HG02610 (cell line): ENCODE measurements at regions not wholly inside any gene's neighbourhood (a gene's known extent, or its start where the extent isn't known, plus 50 kb on each side); places are given as distances from the start of the nearest gene placed in this dataset.

ENCODE experiments used
- ATAC-seq: cut with Tn5 transposase; IDR thresholded peaks from one replicate; pipeline ENCODE4 v1.9.1; 2021; ENCODE audit warnings: mild to moderate bottlenecking, moderate library complexity; ENCODE audit not compliant: unreplicated experiment

DNA sequence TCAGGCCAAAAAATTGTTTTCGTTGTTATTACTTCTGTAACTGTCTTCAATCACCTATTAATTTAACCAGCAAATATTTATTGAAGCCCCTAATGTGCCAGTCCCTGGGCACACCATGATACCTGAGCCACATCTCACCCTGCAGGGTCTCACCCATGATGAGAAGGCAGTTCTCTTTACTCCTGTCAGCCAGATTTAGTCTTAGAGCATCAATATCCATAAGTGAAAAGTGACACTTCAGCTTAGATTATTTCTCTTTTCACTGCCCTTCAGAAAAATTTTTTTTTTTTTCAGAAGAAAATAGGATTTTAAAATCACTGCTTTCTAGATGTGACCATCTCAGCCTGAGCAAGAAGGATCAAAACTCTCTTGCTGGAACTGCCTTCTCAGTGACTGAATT is 258.6 kb upstream of the NFE2L3 start:
- ATAC-seq: no peak

DNA sequence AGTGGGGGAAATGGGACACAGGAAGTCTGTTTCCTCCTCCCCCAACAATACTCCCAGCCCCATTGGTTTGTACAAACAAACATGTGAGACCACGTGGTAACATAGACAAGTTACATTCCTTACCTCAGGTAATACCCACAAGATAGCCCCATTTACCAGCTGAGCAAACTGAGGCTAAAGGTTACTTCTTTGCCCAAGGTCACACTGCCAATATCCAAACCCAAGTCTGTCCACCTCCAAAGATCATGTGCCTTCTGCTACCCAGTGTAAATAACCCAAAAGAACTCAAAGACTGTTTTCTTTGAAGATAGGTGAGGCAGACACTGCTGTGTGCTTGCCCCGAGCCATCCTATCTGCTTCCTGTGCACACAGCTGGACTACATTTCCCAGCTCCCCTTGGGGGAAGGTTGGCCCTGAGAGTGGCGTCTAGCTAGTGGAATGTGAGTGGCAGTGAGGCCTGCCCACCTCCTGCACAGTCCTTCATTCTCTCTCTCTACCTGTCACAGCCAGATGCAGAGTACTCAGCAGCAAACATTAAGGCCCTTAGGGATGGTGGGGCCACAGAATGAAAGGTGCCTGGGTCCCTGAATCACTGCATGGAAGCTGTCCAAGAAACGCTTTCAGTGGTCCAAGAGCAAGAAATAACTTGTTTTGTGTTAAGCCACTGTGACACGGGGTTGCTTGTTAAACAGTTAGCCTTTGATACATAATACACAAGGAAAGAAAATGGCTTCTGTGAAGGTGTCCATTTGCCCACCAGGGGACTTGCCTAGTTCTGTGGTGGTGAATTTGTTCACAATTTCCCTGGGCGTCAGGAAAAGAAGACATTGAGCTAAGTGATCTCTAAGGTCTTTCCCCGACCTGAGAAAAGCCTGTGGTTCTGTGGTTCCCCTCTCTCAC is 257.7 kb upstream of the NFE2L3 start:
- ATAC-seq: peak; percentile 50

DNA sequence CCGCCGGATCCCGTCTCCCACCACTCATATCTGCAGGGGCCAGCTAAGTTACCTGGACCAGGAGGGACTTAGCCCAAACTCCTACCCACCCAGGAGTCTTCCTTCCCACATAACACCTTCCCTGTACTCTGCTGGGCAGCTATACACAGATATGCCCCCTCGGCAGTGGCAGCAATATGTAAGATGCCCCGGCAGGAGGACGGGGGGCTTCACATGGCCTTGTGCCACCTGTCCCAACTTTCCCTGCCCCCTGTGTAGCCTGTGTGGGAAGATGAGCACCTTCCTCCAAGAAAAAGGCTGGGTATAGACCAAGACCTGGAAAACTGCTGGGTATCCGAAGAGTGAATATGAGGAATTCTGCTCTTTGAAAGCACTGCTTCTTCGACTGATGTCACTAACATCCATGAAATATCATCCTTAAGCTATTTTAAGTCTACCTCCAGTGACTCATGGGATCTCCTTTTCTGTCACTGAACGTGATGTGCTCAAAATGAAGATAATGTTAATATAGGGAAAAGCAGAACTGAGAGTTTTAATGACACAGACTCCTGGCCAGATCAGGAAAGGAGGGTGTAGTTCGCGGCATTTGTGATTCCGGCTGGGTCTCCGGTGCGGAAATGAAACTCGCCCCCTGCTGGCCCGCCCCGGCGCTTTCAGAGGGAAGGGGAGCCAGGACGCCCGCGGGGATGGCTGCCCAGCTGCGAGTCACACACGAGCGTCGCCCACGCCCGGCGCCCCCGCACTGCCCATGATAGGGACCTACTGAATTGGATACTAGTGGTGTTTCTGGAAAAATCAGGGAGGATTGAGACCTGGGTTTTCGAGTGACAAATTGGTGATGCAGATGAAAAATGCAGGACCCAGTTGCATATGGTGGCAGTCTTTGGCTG is 256.9 kb upstream of the NFE2L3 start:
- peak; percentile 78 for ATAC-seq

DNA sequence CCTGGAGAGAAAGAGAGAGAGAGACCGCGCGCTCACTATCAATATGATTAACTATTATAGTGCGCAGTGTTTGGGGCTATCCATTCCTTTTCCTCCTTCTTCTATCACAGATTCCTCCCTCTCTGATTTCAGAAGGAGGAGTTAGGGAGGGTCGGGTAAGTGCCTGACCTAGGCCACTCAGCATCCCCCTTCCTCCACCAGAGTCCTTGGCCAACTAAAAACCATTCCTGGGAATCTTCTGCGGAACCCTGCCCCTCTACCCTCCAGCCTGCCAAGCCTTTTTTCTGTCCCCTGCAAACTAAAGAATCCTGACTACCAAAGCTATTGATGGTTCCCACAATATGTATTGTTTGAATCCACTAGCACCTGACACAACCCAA is 256.2 kb upstream of the NFE2L3 start:
- ATAC-seq: no peak

DNA sequence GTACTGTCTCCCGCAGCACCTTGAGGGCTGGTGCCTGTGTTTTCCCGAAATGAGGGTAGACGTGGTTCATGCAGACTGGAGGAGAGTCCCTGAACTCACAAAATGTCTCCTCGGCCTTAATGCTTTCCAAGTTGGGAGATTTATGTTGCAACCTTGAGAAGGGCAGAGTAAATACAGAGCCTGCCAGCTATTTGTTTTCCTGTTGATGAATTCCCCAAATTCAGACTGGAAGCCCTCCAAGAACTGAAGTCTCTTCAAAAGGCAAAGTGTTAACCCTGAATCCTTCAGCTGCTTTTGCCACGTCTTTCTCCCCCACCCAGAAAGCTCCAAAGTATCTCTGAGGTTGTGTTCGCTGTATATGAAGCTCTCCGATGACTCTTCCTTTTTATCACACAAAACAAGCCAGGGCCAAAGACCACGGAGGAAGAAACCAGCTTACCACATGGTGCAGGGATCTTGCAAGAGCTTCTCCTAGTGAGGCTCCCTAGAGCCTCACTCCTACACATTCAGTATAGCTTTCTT is 254.7 kb upstream of the NFE2L3 start:
- no peak for ATAC-seq

DNA sequence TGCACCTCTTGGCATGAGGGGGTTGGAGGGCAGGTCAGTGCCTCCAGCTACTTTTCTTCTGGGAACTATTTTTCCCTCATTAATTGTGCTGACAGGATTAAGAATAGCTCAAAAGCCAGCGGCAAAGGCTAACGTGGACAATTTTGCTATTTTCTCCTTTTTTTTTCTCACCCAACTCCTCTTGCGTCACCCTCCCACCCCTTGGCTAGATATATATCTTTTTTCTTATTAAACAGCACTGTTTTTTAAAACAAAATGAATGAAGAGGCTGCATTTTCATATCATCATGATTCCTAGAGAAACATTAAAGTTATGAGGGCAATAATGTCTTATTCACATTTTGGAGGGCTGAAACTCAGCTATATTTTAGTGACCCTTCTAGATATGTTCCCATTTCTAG is 251.8 kb upstream of the NFE2L3 start:
- no peak for ATAC-seq

DNA sequence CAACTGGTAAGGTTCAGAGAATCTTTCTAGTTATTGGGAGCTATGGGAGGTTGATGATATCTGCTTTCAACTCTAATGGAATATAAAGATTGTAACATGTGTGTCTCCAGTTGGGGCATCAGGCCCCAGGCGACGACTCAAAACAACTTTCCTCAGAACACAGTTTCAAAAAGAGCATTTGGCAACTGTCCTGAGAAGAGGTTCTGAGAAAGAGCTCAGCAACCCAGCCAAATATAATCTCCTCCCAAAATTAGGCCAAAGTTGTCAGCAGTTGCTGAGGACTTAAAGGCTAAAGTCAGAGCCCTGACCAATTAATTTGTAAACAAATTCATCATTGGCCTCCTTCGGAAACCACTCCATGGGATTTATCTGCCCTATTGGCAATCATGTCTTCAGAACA is 251.1 kb upstream of the NFE2L3 start:
- no peak for ATAC-seq

DNA sequence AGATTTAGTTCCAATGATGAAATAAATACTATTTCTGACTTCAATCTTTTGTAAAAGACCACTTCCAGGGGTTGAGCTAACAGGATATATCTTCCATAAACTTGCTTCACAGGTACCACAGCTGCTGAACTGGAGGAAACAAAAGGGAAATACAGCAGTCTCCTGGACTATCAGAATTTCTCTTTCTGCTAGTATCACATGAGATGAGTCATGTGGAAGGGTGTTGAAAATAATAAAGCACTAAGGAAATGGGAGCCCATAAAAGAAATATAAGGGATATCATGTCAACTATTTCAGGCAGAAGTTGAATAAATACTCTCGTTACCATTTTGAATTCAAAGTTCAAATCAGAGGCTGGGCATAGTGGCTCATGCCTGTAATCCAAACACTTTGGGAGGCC is 250.3 kb upstream of the NFE2L3 start:
- ATAC-seq: no peak

DNA sequence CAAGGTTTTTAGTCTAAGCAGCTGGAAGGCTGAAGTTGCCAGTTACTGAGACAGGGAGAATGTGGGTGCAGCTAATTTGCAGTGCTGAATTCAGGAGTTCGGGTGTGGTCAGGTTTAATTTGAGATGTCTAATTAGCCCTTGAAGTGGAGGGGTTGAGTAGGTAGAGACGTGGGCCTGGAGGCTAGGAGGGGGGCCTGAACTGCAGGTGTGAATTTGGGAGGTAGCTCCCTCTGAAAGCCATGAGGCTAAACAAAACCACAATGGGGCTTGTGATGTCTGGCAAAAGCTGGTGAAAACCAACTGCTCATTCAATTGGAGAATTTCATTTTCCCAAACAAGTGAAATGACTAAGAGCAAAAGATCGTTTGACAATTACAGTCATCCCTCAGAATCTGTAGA is 246.0 kb upstream of the NFE2L3 start:
- no peak for ATAC-seq

DNA sequence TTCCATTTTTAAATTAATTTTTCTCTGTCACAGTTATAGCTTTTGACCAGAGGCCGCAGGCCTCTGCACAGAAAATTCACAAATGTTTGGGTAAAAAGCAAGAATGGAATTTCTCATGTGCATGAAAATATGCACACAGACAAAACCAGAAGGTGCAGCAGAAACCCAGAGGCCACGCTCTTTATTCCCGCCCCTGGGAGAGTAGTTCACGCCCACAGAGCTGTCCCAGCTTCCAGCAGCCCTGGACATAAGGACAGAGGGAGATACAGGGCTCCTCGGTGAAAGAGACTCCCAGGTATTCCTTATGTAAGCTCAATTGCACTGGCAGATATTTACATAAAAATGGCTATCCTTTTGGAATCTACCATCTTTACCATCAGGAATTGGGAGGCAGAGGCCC is 245.2 kb upstream of the NFE2L3 start:
- ATAC-seq: no peak

DNA sequence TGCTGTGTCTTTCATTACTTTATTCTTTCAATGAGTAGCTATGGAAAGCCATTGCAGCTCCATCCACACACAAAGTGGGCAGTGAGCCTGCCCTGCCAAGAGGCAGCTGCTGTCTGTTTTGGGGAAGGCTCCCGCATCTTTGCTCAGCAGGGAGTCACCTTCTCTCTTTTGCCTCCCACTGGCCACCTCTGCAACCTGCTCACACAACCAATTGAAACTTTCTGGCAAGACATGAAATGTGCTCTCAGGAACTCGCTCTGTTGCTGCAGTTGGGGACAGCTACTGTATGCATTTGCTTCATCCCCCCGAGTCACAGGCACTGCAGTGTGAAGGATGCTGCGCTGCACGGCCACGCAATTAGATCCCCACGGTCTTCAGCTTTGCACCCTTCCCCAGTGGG is 244.8 kb upstream of the NFE2L3 start:
- ATAC-seq: no peak

DNA sequence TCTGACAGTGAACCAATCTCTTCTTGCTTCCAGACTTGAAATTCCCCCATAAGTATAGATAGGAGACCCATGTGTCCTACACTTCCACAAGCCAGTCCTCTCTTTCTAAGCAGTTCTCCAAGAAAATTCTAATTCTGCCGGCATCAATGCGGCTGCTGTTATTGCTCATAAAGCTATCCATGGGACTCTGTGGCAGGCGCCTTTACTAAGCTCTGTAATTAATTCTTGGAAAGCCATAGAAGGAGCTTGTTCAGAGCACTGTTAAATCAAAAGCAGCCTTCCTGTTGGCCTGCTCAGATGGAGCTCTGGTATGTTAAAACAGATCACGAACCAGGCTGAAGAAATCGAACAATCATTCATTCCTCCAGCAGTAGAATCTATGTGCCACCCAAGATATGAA is 244.3 kb upstream of the NFE2L3 start:
- no peak for ATAC-seq

DNA sequence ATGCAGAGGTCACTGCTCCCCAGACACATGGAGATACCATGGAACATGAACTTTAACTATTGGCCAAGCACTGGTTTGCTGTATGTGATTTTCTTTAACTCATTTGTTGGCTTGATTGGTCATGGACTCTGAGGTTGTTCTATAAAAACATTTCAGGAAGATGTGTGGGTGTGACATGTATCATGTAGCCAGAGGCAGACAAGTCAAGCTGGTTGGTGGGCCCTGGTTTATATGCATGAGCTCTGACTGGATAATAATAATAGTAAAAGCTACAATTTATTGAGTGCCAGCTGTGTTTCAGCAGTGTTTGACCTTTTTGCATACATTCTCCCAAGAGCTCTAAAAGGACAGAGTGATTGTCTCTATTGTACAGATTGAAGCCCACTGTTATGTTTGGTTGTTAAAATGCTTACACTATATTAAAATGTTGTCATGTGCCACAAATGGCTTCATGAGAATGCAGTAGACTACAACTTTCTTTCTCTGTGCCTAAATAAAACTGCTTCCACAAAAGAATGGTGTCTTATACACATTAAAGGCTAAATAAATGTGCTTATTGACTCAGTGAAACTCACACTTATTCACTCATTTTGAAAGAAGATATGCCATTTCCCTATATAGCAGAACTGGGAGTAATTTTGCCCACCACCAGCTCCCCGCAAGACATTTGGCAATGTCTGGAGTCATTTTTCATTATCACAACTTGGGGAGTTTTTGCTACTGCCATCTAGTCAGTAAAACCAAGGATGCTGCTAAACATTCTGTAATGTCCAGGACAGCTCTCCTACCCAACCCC is 243.6 kb upstream of the NFE2L3 start:
- no peak for ATAC-seq

DNA sequence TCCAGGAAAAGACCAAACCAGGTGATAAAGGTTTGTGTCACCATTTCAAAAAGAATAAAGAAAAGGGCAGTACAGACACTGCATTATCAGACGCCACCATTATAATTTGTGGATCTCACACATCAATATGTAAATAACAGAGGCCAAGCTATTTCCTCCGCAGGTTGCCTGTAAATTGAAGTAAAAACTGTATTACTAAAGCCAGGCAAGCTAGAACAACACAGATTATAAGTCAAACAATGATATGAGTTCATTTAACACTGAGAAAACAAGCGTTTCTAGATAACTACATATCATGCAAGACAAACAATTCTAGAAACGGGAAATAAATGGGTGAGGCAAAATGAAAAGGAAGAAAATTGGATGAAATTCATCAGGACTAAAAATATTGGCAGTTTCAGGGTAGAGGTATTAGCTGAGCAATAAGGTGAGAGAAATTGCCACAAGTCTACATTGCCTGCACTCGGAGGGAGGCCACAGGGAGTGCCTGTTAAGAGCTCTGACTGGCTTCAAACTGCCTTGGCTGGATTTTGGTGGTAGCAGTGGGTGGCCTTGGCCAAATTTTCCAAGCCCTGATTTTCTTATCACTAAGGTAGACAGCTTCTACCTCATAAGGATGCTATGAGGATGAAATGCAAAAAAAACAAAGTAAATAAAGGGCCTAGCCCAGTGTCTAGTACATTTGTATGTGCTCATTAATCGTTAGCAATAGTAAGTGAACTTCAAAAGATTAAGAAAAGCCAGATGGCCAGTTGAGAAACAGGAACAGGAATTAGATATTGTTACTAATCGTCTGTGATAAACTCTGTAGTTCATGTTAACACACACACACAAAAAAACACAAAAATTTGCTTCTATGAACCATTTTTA is 240.0 kb upstream of the NFE2L3 start:
- no peak for ATAC-seq

DNA sequence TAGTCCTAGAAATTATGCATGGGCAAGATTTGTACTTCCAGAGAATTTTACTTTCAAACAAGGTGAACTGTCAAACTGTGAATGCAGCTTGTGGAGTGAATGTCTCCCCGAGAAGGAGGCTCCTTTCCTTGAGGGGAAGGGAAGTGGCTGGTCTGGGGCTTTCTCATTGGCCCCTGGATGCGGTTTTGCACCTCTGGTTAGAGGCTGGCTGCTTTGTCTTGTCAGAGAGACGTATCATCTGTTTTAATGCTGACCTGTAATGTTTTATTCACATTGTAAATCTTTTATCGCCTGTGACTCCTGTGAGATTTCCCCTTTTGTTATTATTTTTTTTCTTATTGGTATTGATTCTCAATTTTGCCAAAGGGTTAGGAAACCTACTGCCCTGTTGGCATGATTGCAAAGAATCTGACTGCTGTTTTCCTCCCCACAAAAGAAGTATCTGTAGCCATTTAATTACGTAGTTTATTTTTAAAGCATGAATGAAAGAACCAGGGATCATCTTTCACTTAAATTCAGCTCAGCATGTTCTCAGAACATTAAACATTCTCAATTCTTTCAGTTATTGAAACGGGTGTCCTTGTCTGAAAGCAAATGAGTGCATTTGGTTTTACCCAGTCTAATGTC is 238.3 kb upstream of the NFE2L3 start:
- ATAC-seq: no peak

DNA sequence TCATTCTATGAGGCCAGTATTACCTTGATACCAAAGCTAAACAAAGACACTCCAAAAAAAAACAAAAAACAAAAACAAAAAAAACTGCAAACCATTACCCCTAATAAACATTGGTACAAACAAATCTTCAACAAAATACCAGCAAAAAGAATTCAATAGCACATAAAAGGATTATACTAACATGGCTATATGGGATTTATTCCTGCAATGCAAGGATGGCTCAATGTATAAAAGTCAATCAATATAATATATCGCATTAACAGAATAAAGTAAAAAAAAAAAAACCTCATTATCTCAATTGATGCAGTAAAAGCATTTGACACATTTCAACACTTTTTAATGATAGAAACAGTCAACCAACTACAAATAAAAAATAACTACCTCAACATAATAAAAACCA is 233.3 kb upstream of the NFE2L3 start:
- no peak for ATAC-seq

DNA sequence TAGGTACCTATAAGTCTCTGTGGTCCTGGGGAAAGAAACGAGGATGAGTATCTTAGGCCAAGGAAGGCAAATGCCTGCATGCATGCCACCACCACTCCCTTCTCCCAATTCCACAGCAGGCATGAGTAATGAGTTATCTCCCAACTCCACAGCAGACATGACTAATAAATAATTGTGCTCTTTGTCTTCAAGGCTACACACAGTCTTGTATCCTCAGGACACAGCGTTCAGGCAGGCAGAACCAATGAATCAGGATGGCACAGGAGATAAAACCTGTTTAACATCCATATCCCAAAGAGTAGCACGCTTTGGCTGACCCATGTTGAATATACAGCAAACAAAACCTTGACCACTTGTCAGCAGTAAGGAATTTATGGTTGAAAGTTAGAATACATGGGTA is 229.7 kb upstream of the NFE2L3 start:
- ATAC-seq: no peak

DNA sequence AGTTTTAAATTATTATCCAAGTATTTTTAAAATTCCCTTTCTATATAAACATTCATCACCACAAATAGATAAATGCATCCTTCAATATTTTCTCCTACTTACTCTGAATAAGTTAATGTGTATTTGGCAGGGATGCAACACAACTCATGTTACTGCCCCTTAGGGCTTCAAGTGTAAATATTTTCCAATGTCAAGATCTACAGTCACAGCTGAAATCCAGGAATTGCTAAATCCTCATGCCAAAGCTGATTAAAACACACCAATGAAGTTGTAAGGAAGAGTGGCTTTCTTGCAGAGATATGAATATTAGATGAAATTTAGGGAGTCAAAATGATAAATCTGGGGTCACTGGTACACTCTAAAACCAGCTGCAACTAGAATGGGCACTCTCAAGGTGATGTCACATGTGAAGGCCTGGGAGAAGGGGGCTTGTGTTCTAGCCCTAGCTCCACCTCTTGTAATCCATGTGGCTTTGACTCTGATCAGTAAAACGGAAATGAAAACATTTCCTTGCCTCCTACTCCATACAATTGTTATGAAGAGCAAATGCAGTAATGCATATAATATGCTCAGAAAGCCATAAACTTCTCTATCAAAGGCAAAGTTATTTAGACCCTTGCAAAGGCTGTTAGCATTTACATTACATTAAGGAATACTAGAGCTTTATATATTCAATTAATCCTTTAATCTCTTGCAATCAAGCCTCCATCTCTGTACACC is 228.1 kb upstream of the NFE2L3 start:
- ATAC-seq: no peak

DNA sequence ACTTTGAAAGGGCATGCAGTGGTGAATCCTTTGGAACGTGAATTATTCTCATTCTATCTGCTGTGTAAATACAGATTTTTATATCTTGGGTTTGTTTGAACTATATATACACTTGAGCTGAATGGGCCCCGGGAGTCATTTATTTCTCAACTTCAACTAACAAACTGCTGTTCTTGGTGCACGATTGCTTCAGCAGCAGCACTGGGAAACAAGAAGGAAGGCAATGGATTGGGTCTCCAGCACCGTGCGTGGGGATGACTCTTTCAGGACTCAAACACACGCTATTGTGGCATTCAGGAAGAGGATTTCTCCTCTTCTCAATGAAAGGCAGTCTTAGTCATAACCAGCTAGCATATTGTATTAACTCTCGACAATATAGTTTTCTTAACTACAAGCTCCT is 226.0 kb upstream of the NFE2L3 start:
- ATAC-seq: no peak
